GM18517 (cell line): ENCODE measurements at regions not wholly inside any gene's neighbourhood (a gene's known extent, or its start where the extent isn't known, plus 50 kb on each side); places are given as distances from the start of the nearest gene placed in this dataset.

Experiments
- ATAC-seq: cut with Tn5 transposase; IDR thresholded peaks from one replicate; pipeline ENCODE4 v1.9.1; 2021; ENCODE audit warnings: mild to moderate bottlenecking, moderate library complexity; ENCODE audit not compliant: unreplicated experiment

DNA sequence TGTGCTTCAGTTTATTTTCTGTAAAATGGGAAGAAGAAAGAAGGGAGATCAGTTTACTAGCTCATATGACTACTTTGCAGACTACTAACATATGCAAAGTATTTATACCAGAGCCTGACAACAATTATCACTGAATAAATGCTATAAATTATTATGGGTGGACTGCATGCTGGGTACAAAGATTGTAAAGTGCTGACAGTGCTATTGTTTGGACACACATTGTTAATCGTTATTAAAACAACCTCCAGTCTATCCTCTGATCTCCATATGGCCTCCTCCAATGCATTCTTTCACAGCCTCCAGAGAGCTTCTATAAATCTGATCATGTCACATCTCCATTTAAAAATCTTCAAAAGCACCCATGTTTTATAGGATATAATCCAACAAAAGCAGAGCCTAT is 90.1 kb upstream of the HS3ST1 start:
- ATAC-seq: no peak

DNA sequence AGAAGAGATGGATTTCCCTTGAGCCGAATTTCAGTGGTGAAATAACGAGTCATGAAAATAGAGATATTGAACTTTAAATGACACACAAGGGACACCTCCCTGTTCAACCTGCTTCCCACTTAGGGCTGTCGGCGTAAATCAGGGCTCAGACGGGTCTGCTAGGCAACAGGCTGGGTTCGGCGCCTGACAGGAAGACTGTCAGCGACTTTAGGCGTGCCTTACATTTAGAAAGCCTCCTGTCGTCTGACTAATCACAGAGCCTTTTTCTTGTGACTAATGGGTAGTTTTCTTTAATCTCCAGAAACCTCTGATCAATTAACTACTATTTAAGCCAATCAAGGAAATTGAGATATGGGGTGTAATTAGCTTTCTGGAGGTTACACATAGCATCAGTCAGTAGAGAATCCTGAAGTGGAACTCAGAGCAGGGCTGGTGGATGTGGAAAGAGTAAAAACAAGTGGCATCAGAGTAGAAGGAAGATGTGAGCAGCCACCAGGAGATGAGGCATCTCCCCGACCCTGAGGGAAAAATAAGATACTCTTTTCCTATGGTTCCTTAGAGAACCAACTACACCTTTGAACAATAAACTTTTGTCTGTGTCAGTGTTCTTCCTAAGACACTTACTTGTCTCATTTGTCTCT is 86.2 kb upstream of the HS3ST1 start:
- ATAC-seq: no peak

DNA sequence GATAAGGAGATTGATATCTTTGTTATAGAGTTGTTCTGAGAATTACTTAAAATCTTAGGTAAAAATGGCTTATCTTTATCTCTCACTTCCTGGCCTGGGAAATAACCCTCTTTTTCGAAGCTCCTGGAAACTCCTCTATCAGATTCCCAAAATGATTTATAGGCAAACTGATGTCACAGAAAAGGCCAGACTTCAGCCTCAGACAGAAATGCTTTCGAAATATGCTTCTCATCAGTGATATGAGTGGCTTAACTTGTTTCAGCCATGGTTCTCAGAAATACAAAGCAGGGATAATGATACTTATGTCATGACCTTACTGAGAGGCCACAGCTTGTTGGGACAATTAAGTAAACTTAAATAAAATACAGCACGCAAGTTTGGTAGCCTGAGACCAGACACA is 85.3 kb upstream of the HS3ST1 start:
- ATAC-seq: no peak

DNA sequence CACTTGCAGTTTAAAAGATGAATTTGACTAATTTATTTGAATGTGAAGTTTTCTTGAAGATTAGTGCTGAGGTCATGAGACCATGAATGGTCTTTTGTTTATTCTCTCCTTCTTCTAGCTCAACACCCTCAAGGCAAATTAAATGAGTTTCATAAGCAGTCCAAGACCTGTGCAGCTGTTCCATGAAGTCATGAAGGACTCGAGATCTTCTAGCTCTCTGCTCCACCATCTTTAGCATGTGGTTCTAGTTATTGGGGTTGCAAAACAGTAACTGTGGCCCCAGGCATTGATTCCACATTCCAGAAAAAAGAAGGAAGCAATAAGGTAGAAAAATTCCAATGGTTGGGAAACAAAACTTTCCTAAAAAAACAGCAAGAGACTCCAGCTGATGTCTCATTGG is 84.2 kb upstream of the HS3ST1 start:
- ATAC-seq: no peak

DNA sequence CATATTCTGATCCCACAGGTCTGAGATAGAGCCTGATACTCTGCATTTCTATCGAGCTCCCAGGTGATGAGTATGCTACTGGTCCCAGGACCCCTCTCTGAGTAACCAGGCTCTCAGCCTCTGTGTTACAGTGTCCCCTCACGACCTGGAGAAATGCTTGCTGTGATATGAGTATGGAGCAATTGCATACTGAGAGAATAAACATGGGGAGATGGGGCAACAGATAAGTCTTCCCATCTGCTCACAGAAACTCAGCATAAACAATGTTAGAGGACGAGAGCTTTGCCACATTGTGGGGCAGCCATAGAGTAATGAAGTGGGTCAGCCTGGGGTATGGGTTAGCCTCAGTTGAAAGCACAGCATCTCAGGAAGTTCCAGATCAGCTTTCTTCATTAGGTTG is 82.6 kb upstream of the HS3ST1 start:
- ATAC-seq: no peak

DNA sequence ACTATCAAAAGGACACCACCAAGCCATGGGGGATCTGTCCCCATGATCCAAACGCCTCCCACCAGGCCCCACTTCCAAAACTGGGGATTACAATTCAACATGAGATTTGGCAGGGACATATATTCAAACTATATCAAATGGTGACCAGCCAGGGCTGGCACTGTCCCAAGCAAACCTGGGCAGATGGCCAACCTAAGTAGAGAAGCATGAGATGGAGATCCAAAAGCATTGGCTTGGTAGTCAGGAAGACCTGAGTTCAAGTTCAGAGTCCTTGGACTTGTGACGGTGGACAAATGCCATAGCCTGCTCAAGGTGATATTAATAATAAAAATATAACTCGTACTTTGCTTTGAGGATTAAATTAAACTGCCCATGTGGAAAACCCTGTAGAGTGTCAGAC is 79.2 kb upstream of the HS3ST1 start:
- no peak for ATAC-seq

DNA sequence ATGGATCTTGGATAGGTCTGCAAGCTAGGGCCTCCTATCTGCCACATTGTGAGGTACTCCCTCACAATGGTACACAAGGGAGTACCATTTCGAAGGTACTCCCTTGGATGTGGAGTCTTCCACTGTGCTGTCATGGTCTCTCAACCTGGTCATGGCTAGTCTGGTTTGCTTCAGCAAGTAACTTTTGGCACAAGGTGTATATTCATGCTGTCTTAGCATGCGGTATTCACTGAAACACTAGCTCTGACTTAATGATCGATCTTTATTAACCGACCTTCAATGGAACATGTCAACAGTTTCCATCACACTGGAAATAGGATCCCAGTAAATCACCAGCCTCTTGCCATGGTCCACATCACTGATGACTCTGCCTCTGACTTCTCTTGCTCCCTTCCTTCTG is 77.5 kb upstream of the HS3ST1 start:
- ATAC-seq: no peak

DNA sequence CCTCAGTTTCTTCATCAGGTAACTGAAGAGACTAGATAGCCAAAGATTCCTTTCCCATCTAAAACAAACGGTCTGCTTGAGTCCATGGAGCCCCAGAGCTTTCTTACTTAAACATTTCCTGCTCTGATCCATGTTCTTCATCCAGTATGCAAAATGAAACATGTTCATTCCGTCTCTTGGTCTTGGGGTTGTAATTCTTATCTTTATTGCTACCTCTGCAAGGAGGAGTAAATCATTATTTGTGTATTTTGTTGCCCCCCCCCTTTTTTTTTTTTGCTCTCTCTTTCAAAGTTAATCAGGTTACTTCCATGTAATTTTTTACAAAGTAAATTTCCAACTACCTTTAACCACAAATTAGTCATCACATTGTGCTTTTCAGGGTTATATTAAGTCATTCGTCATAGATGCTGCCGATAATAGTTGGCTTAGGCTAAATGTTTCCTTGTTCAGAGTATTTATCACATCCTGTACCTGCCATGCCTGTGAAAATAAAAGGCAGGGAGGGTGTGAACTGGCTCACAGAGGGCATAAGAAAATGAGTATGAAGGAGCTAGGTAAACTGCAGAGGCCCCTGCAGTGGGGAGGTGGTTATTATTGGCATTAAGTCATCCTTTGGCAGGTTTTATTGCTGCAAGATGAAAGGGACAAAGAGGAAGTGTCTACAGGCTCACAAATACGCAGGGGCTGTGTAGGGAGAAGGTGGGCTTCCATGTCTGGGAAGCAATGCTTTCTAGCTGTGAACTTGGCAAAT is 76.7 kb upstream of the HS3ST1 start:
- ATAC-seq: no peak

DNA sequence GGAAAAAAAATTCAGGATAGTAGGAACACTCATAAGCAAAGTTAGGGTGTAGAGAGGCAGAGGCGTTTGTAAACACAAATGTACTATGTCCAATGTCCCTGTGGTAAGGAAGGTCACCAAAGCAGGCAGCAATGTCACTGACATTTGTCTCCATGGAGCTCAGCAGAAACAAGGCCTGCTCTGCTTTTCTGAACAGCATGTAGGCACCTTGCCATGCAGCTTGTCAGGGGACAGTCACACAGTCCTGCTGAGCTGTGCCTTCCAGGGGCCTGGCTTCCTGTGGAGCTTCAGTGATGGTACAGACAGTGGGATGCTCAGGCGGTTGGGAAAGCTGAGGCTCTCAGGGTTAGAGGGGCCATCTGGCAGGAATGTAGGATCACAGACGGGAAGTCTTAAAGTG is 74.5 kb upstream of the HS3ST1 start:
- ATAC-seq: no peak

DNA sequence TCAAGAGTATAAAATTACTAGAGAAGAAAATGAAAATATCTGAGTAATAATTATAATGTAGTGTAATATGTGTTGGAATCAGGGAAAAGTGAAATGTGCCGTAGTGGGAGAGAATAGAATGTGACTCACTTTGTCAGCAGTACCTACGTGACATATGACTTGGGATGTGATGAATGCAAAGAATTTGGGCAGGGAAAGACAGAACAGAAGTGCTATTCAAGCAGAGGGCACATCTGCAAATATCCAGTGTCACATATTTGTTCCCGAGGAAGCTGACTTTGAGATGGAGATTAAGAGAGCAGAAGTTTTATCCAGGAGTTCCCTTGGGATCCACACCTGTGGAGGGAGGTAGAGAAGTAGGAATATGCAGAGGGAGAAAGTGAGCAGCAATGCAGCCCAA is 69.3 kb upstream of the HS3ST1 start:
- ATAC-seq: no peak

DNA sequence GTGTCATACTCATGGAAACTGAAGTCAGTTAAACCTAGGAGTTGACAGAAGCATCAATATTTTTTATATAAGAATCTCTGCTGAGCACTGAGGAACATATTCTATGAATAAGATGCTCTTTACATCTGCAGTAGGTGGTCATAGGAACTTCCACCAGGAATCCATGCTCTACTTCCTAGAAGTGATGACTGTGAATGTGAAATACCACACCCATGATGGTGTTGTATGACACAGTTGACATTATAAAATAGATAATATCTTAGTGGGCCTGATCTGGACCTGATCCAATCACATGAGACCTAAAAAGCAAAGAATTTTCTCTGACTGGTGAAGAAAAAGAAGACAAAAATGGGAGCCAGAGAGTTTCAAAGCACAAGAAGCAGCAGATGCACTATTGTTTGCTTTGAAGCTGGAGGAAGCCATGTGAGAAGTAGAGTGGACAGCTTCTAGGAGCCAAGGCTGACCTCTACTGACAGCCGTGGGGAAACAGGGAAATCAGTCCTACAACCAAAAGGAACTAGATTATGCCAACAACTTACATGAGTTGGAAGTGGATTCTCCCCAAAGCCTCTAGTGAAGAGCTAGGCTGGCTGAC is 68.6 kb upstream of the HS3ST1 start:
- ATAC-seq: no peak

DNA sequence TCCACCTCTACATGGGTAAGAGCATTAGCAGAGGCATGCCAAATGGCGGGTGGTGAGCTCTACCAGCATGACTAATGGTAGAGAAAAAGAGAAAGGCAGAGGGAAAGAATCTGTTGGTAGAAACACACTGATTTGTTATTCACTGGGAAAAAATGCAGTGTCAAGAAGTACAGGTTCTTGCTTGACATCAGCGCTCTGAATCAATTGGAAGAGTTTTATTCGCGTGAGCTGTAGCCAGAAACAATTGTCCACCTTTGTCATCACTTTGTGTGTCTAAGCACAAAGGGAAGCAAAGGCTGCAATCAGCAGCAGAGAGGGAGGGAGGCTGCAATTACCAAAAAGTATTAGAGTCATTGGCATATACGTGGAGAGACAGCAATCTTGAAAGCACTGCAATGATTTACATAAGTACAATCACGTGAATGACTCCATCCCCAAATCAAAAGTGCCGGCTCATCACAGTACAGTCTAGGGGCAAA is 67.7 kb upstream of the HS3ST1 start:
- no peak for ATAC-seq

DNA sequence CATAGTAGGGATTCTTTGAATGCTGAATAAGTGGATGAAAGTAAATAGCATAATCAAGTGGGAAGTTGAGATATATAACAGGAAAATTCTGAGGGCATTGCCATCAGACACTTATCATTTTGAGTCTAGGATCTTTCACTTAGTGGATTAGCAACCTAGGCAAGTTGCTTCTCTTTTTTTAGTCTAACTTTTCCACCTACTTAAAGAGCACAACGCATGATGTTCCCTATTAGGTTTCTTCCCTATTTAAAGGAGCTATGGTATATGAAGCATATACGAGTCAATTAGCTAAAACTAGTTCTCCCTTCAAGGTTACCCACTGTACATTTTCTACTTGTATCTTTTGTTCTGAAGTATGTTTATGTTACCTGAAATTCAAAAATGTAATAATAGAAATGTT is 67.1 kb upstream of the HS3ST1 start:
- ATAC-seq: no peak

DNA sequence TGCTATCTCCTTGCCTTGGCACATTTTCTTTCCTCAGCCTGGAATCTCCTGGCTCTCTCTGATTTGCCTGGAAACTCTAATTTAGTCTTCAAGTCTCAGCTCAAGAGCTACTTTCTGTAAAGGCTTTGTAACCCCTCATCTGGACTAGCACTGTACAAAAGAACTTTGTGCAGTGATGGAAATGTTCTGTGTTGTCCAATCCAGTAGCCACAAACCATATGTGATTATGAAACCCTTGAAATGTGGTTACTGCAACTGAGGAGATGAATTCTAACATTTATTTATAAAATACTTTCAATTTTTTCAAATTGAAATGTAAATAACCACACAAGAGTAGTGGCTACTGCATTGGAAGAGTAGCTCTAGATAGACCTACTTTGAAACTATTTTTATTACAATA is 66.6 kb upstream of the HS3ST1 start:
- ATAC-seq: no peak

DNA sequence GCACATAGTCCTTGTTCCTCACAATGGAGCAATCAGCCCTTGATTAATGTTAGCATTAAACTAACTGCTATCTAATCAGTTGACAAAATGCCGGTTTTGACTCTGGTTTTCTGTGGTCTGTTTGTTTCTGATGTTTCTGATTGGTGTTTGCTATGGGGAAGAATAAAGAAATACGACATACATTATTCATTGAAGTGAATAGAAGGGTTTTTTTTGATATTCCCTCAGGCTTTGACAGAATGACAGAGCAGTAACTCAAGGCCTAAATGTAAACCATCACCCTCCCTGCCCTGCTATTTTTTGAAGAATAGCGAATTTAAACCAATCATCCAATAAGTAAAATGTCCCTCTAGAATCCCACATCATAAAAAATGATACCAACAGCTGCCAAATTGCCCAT is 65.5 kb upstream of the HS3ST1 start:
- no peak for ATAC-seq

DNA sequence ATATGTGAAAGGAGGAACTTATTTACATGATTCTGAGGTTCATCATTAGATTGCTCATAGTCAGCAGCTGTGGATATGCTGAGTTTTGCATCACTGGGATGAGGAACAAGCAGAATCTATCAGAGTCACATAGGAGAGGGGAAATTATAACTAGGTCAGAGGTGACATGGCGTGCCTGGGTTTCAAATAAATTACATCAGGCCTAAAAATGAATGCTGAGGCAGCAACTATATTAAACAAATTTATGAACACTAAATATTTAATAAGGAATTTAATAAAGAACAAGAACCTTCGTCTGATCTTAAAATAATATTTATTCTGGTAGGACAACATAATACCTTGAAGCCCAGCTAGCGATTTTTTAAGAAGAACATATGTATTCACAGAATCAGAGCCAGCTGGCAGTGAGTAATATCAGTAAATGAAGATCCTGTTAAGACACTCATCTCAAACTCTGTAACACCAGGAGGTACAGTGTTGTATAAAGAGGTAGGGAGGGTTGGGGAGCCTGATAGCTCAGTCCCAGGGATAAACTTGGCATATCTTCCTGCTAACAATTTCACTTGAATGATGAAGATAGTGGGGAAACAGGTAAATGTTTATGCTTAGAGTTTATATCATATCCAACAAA is 60.9 kb upstream of the HS3ST1 start:
- no peak for ATAC-seq

DNA sequence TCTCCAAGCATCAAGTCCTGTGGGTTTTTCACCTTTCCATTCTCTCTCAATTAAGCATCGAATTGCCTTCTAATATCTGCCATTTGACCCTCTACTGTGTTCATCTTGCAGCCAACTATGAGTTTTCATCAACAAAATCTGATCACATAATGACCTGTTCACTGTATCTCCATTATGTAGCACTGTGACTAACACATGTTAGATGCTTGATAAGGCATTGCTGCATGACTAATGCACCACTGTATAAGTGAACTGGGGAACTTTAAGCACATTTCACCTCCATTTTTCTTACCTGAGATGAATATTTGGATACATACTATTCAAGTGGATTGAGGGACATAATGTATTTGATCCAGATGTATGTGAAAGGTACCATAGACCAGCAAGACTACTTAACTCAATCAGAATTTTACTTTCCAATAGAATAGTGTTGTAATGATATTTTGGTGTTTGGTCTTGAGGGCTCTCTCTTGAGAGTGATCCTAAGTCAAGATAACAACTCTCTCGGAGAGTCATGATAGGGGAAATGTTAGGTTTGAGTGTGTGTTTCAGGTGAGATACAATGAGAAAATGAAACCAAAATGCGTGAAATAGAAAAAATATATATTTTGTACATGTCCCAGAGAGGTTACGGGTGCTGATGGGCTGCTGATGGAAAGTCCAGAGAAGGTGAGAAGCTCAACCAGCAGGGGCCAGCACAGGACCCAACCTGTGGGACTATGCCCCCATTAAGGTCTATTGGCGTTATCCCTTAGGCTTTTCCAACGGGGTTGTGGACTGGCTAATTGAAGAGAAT is 60.2 kb upstream of the HS3ST1 start:
- ATAC-seq: no peak

DNA sequence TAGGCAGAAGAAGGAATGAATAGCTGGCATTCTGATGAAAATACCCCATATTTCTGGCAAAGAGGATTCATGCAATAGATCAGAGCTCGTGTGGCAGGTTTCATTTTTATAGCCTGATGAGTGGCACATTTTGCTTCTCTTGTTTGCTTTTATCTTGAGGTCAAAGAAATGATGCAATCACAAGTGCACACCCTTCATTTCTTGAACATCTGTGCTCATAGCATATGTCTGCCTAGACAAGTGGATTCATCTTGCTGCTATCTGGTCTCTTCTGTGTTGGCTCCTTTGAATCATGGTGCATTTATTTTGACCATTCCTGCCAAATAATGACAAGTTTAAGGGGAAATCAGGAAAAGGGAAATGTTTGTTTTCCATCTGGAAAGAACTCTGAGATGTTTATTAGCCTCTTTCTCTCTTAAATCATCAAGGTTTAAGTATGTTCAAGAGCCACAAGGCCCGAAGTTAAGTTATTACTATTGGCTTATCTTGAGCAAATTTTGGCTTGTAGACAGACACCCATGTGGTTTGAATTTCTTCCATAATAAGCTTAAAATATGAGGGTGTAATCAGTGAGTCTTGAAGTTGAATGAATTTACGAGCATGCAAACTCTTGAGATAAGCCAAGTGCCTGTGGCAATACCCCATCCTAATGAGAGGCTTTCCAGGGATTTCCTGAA is 59.3 kb upstream of the HS3ST1 start:
- no peak for ATAC-seq

DNA sequence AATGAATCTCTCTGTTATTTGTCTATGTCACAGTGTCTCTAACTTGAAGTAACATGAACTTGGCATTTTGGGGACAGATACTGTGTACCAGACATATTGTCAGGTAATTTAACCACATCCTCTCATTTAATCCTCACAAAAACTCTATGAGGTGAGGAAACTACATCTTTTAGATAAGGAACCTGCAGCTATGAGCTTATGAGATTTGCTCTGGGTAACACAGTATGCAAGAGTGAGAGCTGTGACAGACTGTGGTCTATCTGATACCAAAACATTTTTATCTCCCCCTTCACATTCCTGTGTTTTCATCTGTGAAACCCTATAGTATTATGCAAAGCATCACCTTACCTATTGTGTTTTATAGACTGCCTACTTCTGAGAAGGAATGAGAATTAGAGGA is 58.4 kb upstream of the HS3ST1 start:
- ATAC-seq: no peak

DNA sequence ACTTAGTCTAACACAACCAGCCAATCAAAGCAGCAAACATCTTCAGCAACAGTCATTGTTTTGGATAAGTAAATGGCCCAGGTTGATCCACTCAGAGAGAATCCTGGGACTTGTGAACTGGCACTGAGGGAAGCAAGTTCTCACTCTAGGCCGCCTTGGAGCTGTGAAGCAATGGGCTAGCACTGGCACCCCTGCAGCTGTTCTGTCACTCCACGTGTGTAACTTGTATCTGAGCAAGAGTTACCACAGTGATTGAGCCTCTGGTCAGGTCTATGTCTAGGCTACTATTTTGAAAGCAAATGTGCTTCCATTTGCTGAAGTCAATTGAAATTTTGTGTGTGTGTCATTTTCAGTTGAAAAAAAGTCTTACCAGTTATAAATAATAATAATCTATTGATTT is 57.2 kb upstream of the HS3ST1 start:
- no peak for ATAC-seq

DNA sequence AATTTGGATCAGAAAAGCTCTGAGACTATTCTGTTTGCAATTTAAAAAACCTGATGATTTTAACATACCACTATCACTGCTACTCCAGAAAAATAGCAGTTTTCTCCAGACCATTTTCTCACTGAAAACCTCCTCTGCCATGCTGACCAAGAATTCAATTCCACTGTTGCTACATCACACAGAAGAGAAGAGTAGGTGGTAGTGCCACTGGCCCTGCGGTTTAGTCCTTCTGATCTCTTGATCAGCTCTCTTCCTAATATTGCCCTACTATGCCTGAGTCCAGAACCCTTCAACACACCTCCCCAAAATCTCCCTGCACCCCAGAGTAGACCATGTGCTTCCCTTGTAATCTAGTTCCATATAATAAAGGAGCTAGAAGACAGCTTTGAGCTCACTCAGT is 55.8 kb upstream of the HS3ST1 start:
- no peak for ATAC-seq
